ENCODE measurements at regions not wholly inside any gene's neighbourhood (a gene's known extent, or its start where the extent isn't known, plus 50 kb on each side); places are given as distances from the start of the nearest gene placed in this dataset.

DNA sequence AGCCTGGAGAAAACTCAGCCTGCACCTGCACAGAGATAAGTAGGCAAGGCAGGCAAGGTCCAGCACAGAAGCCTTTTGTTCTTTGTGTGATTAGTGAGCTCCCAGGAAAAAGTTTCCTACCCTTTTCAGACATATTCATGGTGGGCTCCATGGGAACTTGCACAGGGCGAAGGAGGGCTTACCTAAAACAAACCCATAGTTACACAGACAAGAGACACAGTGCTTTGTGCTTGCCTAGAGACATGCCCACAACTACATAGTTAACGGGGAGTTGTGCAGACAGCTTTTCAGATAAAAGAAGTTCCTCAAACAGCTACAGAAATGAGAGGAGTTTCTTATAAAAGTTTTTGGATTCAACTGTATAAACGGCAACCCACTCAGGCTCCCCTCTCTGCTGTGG lies 180.5 kb downstream of the GLUD2 start:
- TF ChIP-seq EZH2 (IDR thresholded peaks at IDR 0.05; ENCODE audit: low read length) = no peak
- TF ChIP-seq, protein P1, sequence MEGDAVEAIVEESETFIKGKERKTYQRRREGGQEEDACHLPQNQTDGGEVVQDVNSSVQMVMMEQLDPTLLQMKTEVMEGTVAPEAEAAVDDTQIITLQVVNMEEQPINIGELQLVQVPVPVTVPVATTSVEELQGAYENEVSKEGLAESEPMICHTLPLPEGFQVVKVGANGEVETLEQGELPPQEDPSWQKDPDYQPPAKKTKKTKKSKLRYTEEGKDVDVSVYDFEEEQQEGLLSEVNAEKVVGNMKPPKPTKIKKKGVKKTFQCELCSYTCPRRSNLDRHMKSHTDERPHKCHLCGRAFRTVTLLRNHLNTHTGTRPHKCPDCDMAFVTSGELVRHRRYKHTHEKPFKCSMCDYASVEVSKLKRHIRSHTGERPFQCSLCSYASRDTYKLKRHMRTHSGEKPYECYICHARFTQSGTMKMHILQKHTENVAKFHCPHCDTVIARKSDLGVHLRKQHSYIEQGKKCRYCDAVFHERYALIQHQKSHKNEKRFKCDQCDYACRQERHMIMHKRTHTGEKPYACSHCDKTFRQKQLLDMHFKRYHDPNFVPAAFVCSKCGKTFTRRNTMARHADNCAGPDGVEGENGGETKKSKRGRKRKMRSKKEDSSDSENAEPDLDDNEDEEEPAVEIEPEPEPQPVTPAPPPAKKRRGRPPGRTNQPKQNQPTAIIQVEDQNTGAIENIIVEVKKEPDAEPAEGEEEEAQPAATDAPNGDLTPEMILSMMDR (optimal IDR thresholded peaks at IDR 0.05 in 1 of 3, IDR thresholded peaks at IDR 0.05 in 1 of 3, conservative IDR thresholded peaks at IDR 0.05 in 1 of 3; ENCODE audit: extremely low read depth in 1 of 3, insufficient read depth in 2 of 3, low read length in 3 of 3) = no peak

Measured in keratinocyte (primary cell).